DMS79 treated with DMSO at 0.1 percent for 48 hours (cell line): ENCODE measurements at regions not wholly inside any gene's neighbourhood (a gene's known extent, or its start where the extent isn't known, plus 50 kb on each side); places are given as distances from the start of the nearest gene placed in this dataset.

Source experiments
- DNase-seq: peaks from one replicate; lab custom pipeline; 2025; lab: John Stamatoyannopoulos, UW

DNA sequence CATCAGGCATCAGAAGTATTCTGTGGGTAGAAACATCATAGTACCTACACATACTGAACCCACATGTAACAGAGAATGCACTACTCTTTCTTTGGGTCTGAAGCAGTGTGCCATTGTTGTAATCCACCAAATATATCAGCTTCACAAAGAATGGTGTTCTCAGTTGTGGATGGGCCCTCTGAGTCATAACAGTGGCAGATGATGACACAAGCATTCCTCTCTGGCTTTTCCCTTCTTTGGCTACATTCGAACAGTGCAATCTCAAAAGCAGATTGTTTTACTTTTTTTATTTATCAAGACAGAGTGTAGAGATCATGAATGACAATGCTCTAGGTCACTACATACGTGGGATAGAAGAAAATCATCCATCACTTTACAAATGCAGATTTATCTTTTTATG lies 247.2 kb upstream of the EPHA5 start:
- no peak for DNase-seq

GRCh38 chr4:65911720-65912119 lies 241.4 kb upstream of the EPHA5 start:
- no peak for DNase-seq

DNA sequence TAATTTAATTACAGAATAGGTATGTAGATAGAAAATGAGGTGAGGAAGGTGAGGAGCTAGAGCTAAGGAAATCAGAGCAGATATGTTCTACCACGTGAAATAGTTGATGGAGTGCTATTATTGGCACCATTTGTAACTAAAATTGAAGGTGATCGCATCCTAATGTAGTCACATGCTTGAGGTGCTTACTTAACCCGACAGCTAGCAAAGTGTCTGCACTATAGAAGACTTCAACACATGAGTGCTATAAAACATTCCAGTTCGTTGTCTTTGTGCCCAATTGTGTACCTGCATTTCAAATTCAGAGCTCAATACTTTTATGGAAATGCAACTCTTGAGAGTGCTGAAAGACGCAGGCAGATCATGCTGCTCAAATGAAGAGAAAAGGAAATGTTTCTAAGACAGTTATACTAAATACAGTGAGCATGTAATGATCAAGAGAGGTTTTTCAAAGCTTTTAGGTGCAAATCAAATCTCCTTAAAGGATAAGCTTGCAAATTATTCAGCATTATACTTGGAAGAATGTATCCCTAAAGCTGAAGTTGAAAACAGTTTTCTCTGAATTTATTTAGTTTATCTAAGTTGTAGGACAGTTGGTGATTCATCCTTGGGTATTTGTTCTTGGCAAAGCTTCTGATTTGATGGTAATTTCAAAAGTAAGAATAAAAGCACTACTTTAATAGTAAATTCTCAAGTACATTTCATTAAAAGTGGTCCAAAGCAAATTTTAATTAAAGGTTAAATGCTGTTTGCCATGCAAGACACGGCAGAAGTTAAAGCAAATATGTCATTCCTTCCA lies 223.9 kb upstream of the EPHA5 start:
- no peak for DNase-seq

DNA sequence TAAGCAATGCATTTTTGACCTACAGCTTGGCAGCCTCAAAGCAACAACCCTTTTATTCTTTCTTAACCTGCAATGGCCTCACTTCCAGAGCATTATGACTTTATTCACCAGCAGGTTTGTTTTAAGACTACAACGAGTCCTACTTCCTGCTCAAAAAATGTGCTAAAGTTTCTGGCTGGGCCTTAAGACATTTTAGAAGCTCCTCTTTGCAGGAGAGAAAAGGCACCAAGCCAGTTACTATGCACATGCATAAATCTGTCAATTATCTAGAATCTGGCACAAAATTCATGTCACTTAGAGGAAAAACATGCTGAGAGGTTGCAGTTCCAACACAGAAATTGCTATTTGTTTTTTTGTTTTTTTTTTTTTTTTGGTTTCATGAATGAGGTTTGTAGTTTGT lies 223.0 kb upstream of the EPHA5 start:
- DNase-seq: no peak

DNA sequence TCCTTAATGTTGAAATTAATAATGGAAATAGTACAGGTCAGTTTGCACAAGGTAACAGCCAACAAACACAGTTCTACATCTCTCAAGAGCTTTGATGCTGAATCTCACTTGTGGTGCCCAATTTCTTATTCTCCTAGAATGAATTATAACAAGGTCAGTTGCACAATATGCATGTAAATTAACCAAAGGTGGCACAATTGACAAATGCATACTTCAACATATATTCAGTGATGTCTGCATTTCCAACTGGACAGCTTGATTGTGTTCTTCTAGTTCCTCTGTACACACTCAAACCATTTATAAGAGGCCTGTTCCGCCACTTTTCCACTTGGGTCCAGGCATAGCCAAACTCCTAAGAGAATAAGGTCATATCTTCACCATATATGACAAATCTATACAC lies 210.3 kb upstream of the EPHA5 start:
- no peak for DNase-seq

- DNase-seq: no peak
These were observed 198.0 kb upstream of the EPHA5 start for GRCh38 chr4:65868096-65868824.

GRCh38 chr4:65865489-65865888 lies 195.2 kb upstream of the EPHA5 start:
- DNase-seq: no peak

- no peak for DNase-seq
These were observed 191.7 kb upstream of the EPHA5 start for GRCh38 chr4:65861993-65862392.

GRCh38 chr4:65845199-65845773 lies 175.0 kb upstream of the EPHA5 start:
- DNase-seq: no peak

DNA sequence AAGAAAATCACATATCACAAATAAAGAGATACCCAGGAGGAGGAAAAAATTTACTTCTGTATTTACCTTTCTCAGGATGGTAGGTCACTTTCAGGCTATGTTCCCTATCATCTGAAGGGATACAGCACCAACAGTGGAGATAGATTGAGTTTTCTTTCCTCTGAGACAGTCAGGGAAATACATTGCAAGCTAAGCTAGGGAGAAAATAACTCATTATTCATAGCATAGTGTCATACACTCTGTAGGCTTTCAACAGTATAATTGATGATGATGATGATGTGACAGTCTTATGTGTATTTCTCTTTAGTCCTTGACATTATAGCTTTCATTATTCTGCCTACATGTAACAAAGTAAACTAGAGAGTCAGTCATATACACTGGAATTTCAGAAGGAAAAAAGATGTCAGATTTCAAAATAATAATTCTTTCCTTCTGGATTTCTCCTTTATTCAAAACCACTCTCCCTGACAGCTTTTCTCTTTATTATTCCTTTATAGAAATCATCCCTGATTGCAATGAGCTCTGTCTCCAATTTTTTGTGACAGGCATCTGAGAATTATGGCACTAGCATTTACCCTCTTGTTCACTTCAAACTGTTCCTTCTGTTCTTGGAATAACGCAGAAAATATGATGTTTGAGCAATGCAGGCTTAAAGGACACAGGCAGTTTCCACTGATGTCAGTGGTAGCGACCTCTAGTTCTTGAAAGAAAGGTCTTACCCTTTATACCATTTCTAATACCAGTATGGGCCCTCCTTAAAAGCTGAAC lies 169.1 kb upstream of the EPHA5 start:
- DNase-seq: no peak

GRCh38 chr4:65834707-65835106 lies 164.4 kb upstream of the EPHA5 start:
- DNase-seq: no peak

GRCh38 chr4:65831828-65832227 lies 161.5 kb upstream of the EPHA5 start:
- DNase-seq: no peak

GRCh38 chr4:65825116-65825753 lies 154.9 kb upstream of the EPHA5 start:
- no peak for DNase-seq

DNA sequence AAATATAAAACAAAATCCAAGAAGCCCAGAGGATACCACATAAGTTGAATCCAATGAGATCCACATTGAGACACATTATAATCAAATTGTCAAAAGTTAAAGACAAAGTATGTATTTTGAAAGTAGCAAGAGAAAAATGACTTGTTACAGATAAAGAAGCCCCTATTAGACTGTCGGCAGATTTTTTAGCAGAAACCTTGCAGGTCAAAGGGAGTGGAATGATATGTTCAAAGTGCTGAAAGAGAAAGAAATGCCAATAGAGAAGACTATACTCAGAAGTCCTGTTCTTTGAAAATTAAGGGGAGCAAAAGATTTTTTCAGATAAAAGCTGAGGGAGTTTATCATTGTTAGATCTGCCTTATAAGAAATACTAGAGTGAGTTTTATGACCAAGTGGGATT lies 148.9 kb upstream of the EPHA5 start:
- DNase-seq: no peak

GRCh38 chr4:65805936-65806335 lies 135.6 kb upstream of the EPHA5 start:
- no peak for DNase-seq

GRCh38 chr4:65799513-65799912 lies 129.2 kb upstream of the EPHA5 start:
- DNase-seq: no peak

- no peak for DNase-seq
These were observed 128.3 kb upstream of the EPHA5 start for GRCh38 chr4:65798498-65799127.

DNA sequence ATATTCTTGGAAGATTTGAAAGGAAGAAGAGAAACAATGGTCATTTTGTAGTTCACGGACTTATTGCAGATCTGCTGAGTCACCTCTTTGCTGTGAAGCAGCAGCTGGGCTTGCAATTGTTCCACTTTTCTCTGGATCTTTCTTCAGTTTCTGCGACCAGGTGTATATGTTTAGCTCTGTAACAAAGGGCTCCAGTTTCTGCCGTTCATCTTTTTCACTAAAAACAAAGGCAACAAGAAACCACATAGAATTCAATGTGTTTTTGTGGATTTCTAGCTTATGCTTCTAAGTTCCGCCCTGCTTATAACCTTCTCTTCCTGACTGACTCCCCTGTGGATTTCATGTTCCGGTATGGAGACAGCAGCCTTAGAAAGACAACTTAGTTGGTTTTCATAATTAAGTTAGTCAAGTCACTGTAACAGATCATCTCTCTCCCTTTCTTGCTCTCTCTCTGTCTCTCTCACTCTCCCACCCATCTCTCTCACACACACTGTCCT lies 121.6 kb upstream of the EPHA5 start:
- no peak for DNase-seq

DNA sequence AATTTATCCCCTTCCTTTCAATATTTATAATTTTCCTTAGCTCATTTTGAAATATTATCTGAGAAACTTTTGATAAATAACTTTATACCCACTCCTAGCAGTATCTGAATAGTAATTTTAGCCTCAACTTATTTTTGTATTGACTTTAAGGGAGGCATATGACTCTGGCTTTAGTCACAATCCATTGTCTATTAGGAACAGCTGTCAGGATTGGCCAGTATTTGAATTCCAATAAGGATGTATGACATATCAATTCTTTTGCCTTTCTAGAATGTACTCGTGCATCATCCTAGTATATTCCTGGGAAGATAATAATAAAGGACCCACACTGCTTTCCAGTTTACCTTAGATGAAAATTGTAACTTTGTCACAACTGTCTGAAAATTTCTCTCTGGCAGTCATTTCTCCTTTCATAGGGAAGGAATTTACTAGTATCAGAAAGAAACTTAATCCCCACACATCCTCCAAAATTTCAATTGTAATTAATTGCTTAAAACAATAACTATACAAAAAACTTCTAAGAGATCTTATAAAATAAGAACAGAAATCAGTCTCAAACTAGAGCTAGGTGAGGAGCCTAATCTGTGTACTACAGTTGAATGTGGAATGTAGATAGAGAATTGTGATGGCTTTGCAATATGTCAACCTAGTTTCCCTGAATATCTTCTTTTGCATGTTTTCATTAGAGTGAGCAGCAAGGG lies 121.0 kb upstream of the EPHA5 start:
- DNase-seq: no peak

DNA sequence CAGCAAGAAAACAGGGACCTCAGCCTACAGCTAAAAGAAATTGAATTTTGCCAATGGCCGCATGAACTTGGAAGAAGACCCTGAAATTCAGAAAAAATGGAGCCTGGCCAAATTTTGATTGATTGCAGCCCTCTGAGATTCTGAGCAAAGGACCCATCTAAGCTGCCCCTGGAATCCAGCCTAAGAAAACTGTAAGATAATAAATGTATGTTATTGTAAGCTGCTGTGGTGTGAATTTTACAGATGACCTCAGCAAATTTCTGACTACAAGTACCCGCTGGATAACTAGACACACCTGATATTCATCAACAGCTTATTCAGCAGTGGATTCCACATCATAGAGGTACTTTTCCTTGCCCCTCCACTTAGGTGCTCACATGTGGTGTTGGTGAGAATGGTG lies 119.5 kb upstream of the EPHA5 start:
- no peak for DNase-seq

- DNase-seq: no peak
These were observed 119.1 kb upstream of the EPHA5 start for GRCh38 chr4:65789341-65789740.
